Kidney (tissue), 13 donors: ENCODE measurements at regions not wholly inside any gene's neighbourhood (a gene's known extent, or its start where the extent isn't known, plus 50 kb on each side); places are given as distances from the start of the nearest gene placed in this dataset.

ENCODE experiments used
- DNase-seq, 5 donors: peaks; one replicate each; pipeline ENCODE4 v3.0.0-alpha.2; 2013 to 2020
- FAIRE-seq: peaks from 2 replicates; lab custom pipeline; 2012; peaks lifted over from hg19 to GRCh38; lab: Jason Lieb, UNC
- H3K27ac ChIP-seq, 2 donors: one replicate each; pipeline ENCODE4 v1.7.0; 2013; ENCODE audit warnings: low read depth in 2 of 2, low read length in 2 of 2, inconsistent platforms in 1 of 2
- H3K27me3 ChIP-seq: one replicate; pipeline ENCODE4 v1.7.1; 2013; ENCODE audit warnings: low read length, inconsistent platforms; ENCODE audit not compliant: control insufficient read depth, insufficient read depth
- H3K36me3 ChIP-seq, 3 donors: one replicate each; pipeline versions ENCODE4 v1.7.0 to v1.7.1; 2013; ENCODE audit warnings: low read length in 3 of 3, control low read depth in 1 of 3, inconsistent platforms in 1 of 3; ENCODE audit not compliant: insufficient read depth in 3 of 3, control insufficient read depth in 2 of 3
- H3K4me1 ChIP-seq, 3 donors: one replicate each; pipeline versions ENCODE4 v1.7.0 to v1.7.1; 2013; ENCODE audit warnings: low read length in 3 of 3, inconsistent platforms in 1 of 3, low read depth in 1 of 3; ENCODE audit not compliant: control insufficient read depth in 2 of 3, insufficient read depth in 2 of 3
- H3K4me3 ChIP-seq, 3 donors: one replicate each; pipeline versions ENCODE4 v1.7.0 to v1.8.1; 2013; ENCODE audit warnings: low read length in 3 of 3, control low read depth in 1 of 3, inconsistent platforms in 1 of 3
- H3K9ac ChIP-seq, 3 donors: one replicate each; pipeline versions ENCODE4 v1.7.0 to v1.7.1; 2013; ENCODE audit warnings: low read length in 3 of 3, control low read depth in 1 of 3, inconsistent platforms in 1 of 3
- H3K9me3 ChIP-seq, 3 donors: one replicate each; pipeline versions ENCODE4 v1.7.0 to v1.7.1; 2013; ENCODE audit warnings: low read length in 3 of 3, control low read depth in 1 of 3, inconsistent platforms in 1 of 3; ENCODE audit not compliant: control insufficient read depth in 2 of 3, insufficient read depth in 1 of 3
- CTCF ChIP-seq: IDR thresholded peaks from 3 replicates; pipeline ENCODE4 v1.5.1; 2012; ENCODE audit warnings: mild to moderate bottlenecking, moderate library complexity, borderline replicate concordance; ENCODE audit not compliant: insufficient read depth; ENCODE audit errors: extremely low read depth
- intact Hi-C: fragments of 100-400 bp; cut with DNase I; formaldehyde crosslinking; loops from one replicate; pipeline ENCODE4 v1.11.1; 2022
- donor health status: control.
- donor health status: control.
- donor health status: control.
- donor health status: control.
- donor health status: control.
- donor health status: DM: yes; HTN: yes; CAD: no.
- donor health status: Normal renal cell carcinoma (clear cell type).

GRCh38 chr6:113482771-113483170, 374.4 kb upstream of the MARCKS start:
- FAIRE-seq (no peak), DNase-seq (no peak)

GRCh38 chr6:113486199-113486598, 370.9 kb upstream of the MARCKS start:
- intact Hi-C loops: no loop called here
- Histone ChIP-seq H3K36me3 (no peaks in the 10 kb centered on the region), H3K9ac (no peak overlapping the region), H3K4me3 (no peak overlapping the region), H3K4me1 (no peaks in the 10 kb centered on the region), H3K27ac (no peak overlapping the region), H3K27me3 (no peaks in the 10 kb centered on the region), H3K9me3 (no peaks in the 10 kb centered on the region)
- DNase-seq (no peak), FAIRE-seq (no peak)
- no peak for TF ChIP-seq CTCF

More at GRCh38 chr6:113482771-113483170, 374.4 kb upstream of the MARCKS start:
- TF ChIP-seq CTCF: no peak
- Histone ChIP-seq H3K4me3 (no peak overlapping the region), H3K4me1 (no peaks in the 10 kb centered on the region), H3K36me3 (no peaks in the 10 kb centered on the region), H3K9ac (no peak overlapping the region), H3K27me3 (no peaks in the 10 kb centered on the region), H3K27ac (no peak overlapping the region), H3K9me3 (no peaks in the 10 kb centered on the region)
- intact Hi-C loops: no loop called here

GRCh38 chr6:113487489-113488058, 369.6 kb upstream of the MARCKS start:
- Histone ChIP-seq H3K9me3 (no peaks in the 10 kb centered on the region), H3K4me3 (no peak overlapping the region), H3K4me1 (no peaks in the 10 kb centered on the region), H3K9ac (no peak overlapping the region), H3K27ac (no peak overlapping the region), H3K27me3 (no peaks in the 10 kb centered on the region), H3K36me3 (no peaks in the 10 kb centered on the region)
- intact Hi-C loops: no loop called here
- FAIRE-seq (no peak), DNase-seq (no peak)
- no peak for TF ChIP-seq CTCF

- FAIRE-seq: no peak
- Histone ChIP-seq H3K4me1 (no peaks in the 10 kb centered on the region), H3K27ac (no peak overlapping the region), H3K4me3 (no peak overlapping the region), H3K9ac (no peak overlapping the region), H3K27me3 (no peaks in the 10 kb centered on the region), H3K9me3 (no peaks in the 10 kb centered on the region), H3K36me3 (no peaks in the 10 kb centered on the region)
- DNase-seq: no peak
- intact Hi-C loops: no loop called here
- TF ChIP-seq CTCF: no peak
Measured at GRCh38 chr6:113488061-113488460, 369.1 kb upstream of the MARCKS start.
